22Rv1 (cell line): ENCODE measurements at regions not wholly inside any gene's neighbourhood (a gene's known extent, or its start where the extent isn't known, plus 50 kb on each side); places are given as distances from the start of the nearest gene placed in this dataset.

Experiments
- CTCF ChIP-seq: fragments of 450-650 bp; IDR thresholded peaks from 2 replicates; pipeline ENCODE4 v1.5.1; 2017; ENCODE audit warnings: mild to moderate bottlenecking
- ZFX ChIP-seq: fragments of 450-650 bp; IDR thresholded peaks from 2 replicates; pipeline ENCODE4 v1.6.1; 2017; ENCODE audit warnings: antibody characterized with exemption, borderline replicate concordance

- TF ChIP-seq CTCF: no peak
- TF ChIP-seq ZFX: no peak
Observed at GRCh38 chr16:73877150-73877549, 419.5 kb upstream of the PSMD7 start.
